GM18511 (cell line): ENCODE measurements at regions not wholly inside any gene's neighbourhood (a gene's known extent, or its start where the extent isn't known, plus 50 kb on each side); places are given as distances from the start of the nearest gene placed in this dataset.
A peak's percentile ranks its signal among the peaks of the same experiment; 100 is the strongest.

Experiments
- ATAC-seq: cut with Tn5 transposase; IDR thresholded peaks from one replicate; pipeline ENCODE4 v1.9.1; 2021; ENCODE audit warnings: mild to moderate bottlenecking, moderate library complexity; ENCODE audit not compliant: unreplicated experiment

GRCh38 chr7:25926451-25926850 is 225.5 kb upstream of the NFE2L3 start:
- ATAC-seq = no peak

- no peak for ATAC-seq
Measured at GRCh38 chr7:25926891-25927625, 224.9 kb upstream of the NFE2L3 start.

- no peak for ATAC-seq
Measured at GRCh38 chr7:25927626-25927978, 224.4 kb upstream of the NFE2L3 start.

GRCh38 chr7:25928549-25929330 is 223.3 kb upstream of the NFE2L3 start:
- no peak for ATAC-seq

GRCh38 chr7:25929448-25929847 is 222.6 kb upstream of the NFE2L3 start:
- ATAC-seq = no peak

GRCh38 chr7:25930492-25931048 is 221.4 kb upstream of the NFE2L3 start:
- no peak for ATAC-seq

- no peak for ATAC-seq
Measured at GRCh38 chr7:25931156-25931555, 220.8 kb upstream of the NFE2L3 start.

GRCh38 chr7:25933921-25934320 is 218.1 kb upstream of the NFE2L3 start:
- no peak for ATAC-seq

GRCh38 chr7:25940086-25940906 is 211.7 kb upstream of the NFE2L3 start:
- ATAC-seq = no peak

GRCh38 chr7:25944777-25945515 is 207.1 kb upstream of the NFE2L3 start:
- no peak for ATAC-seq

GRCh38 chr7:25945608-25946007 is 206.4 kb upstream of the NFE2L3 start:
- no peak for ATAC-seq

- no peak for ATAC-seq
Measured at GRCh38 chr7:25946181-25946580, 205.8 kb upstream of the NFE2L3 start.

GRCh38 chr7:25947669-25948516 is 204.1 kb upstream of the NFE2L3 start:
- ATAC-seq = no peak

- ATAC-seq = peak; percentile 33
Measured at GRCh38 chr7:25949736-25950487, 202.1 kb upstream of the NFE2L3 start.

- peak; percentile 85 for ATAC-seq
Measured at GRCh38 chr7:25950488-25951413, 201.2 kb upstream of the NFE2L3 start.

- peak; percentile 55 for ATAC-seq
Measured at GRCh38 chr7:25951414-25952260, 200.4 kb upstream of the NFE2L3 start.
